ACHN (cell line): ENCODE measurements at regions not wholly inside any gene's neighbourhood (a gene's known extent, or its start where the extent isn't known, plus 50 kb on each side); places are given as distances from the start of the nearest gene placed in this dataset.

Experiments used
- DNase-seq: peaks from one replicate; pipeline ENCODE4 v3.0.0-alpha.2; 2015
- in situ Hi-C: cut with HindIII; loops from 2 replicates; pipeline ENCODE4 v1.10.0; 2017; ENCODE audit warnings: low sequenced_read_pairs, low pct_ligation_motif_present, low pct_unique_long_range_greater_than_20kb

DNA sequence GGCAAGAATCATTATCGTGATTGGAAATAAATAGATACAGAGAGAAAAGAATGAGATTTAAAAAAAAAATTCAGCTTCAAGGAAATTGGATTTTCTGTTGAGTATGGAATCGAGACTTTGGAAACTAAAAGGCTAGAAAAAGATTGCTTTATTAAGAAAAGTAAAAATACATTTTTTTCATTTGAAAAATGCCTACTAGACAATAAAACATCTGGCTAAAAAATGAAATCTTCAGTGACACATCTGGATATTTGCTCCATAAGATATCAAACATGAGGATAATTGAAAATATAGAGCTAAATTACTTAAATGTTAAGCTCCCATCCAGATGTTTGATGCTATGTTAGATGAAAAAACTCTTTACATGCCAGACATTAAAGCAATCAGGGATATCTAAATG is 879.5 kb downstream of the TSN start:
- no peak for DNase-seq
- in situ Hi-C loops, result no loop called here

DNA sequence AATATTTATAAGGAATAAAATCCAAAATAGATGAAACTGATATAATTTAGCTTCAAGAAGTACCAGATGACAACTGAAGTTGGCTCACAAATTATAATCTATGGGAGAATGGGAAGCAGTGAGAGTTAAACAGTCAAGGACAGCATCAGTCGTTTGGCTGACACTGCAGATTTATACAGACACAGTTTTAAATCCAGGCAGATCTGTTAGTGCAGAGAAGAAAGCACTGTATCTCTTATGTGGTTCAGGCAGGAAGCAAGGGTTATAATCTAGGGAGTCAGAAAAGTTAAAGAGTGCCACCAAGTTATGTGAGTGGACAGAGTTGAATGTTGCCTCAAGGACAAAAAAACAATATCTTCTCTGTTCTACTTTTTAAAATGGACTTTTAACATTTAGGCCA is 880.2 kb downstream of the TSN start:
- in situ Hi-C loops, result no loop called here

DNA sequence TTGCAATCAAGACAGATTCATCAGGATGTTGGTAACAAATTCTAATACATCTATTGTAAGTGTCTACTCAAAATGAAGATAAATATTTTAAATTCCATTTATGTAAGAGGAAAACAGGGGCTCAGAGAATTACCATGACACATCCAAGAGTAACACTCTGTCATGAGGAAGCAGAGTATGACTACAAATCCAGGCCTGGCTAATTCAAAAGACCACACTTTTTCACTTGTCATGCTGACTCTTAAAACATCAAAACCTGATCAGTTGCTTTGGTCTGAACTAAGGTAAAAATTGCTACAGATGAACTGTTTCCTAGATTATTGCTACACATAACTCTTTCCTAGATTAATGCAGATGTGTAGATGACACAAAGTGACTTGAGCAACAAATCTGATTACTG is 880.6 kb downstream of the TSN start:
- no peak for DNase-seq
- in situ Hi-C loops, result no loop called here

More for the DNA sequence above, 880.2 kb downstream of the TSN start:
- DNase-seq, result no peak

DNA sequence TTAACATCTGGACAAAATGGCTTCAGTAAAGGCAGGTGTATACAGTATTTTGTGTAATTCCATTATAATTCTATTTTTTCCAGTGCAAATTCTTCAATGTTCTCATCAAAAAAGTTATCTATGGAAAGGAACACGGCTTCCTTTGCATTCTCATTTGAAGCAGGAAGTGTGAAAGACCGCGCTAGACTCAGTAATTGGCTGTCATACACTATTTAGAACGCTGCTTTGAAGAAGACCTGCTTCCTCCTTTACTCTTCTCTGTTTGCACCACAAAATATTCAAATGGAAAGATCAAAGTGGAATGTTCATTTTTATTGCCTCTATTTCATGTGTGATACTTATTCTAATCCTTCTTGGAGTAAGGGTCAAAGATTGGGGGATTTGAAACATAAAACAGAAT is 883.7 kb downstream of the TSN start:
- DNase-seq, result no peak
- in situ Hi-C loops, result no loop called here

DNA sequence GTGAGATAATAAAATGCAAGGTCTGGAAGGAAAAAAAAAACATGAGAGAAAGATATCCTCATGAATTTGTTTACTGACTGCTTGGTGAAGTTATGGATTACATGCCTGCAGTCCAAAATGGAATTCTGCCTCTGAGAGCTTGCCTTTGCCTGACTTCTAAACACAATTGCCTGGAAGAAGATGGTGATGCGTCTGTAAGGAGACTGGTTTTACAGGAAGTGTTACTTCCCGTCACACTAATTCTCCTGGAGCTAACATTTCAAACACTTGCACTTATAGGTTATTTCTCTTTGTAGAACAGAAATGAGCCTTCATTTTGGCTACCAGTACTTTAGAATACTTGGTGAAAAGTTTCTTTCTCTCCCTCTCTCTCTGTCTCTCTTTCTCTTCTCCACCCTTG is 884.3 kb downstream of the TSN start:
- DNase-seq, result no peak
- in situ Hi-C loops, result no loop called here

DNA sequence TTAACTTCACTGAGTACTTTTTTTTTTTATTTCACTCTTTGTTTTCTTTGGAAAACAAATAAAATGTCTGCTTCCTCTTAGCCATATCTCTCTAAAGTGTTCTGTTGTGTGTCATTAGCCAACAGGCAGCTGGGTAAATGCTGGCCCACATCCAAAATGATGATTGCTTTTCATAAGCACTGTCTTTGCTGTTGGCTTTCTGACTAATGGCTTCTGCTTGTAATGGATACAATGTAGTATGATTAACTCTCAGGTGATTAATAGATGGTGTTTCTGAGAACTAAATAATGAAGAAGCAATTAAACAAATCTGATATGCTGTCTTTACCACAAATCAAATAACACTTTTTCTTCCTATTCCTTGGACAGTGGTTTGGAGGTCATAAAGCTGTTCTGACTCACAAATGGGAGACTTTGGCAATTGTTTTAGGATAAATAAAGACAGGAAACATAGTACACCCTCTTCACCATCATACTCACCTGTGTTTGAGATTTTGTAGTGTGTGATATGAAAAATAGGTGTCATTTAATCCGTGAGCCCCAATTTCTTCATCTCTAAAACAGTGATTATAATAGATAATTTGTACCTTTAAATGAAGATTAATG is 888.4 kb downstream of the TSN start:
- in situ Hi-C loops, result no loop called here
- DNase-seq, result no peak

DNA sequence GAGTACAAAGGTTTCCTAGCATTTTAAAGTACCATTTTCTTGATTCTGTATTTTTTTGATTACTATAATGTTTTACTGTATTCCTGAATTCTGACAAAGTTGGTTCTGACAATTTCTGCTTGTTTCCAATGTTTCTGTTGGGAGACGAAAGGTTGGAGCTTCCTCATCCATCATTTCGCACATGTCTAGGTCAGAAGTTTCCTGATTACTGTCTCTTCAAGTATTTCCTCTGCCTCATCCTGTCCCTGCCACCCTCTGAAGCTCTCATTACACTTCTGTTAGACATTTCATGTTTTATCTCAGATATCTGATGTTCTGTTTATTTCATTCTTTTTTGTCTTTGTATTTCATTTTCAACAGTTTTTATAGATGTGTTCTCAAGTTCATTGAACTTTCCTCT is 895.8 kb downstream of the TSN start:
- DNase-seq, result no peak
- in situ Hi-C loops, result no loop called here

DNA sequence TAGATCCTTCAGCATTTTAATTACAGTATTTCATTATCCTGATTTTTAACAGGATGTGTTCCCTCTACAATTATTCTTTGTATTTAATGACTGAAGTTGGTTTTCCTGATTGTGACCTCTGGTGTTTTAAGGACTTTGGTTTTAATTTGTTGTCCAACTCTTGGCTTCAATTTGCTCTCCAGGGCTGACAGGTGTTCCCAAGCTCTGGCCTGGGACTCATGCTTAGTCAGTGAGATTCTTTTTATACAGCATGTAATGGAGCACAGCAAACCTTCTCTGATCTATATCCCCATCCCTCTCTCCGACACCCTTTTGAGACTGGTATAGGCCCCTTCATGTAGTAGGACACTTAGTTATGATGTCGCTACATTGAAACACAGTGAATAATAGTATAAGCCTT is 896.3 kb downstream of the TSN start:
- no peak for DNase-seq
- in situ Hi-C loops, result no loop called here

DNA sequence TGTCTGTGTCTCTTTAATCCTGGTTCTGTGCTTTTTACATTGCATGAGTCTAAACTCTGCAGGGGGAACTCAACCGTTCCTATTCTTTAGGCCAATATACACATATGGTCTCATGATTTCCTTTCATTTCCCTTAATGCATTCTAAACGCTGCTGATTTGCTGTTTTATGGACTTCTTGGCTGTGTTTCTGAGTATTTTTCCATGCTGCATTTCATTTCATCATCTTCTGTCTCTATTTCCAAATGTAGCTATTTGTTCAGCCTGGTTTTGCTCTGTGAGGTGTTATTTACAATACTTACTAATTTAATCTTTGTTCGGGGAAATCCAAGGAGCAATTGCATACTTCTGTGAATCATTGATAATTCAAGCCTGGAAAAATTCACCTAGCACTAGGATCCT is 897.2 kb downstream of the TSN start:
- DNase-seq, result no peak
- in situ Hi-C loops, result no loop called here

DNA sequence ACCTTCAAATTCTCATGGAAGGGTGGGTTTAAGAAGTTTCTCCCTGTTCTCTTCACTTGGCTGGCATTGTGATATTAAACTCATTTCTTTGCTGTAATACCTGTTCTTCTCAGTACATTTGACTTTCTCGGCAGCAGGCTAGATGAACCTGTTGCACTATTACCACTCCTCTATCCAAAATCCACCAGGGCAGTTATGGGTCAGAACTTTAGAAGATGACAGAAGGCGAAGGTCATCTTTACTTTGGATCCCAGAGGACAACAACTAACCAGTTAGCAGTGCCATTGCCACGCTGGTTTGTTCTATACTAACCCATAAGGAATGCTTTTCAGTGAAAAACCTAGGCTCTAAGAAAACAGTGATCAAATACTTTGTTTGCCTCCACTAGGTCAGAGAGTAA is 901.0 kb downstream of the TSN start:
- DNase-seq, result no peak
- in situ Hi-C loops, result no loop called here

DNA sequence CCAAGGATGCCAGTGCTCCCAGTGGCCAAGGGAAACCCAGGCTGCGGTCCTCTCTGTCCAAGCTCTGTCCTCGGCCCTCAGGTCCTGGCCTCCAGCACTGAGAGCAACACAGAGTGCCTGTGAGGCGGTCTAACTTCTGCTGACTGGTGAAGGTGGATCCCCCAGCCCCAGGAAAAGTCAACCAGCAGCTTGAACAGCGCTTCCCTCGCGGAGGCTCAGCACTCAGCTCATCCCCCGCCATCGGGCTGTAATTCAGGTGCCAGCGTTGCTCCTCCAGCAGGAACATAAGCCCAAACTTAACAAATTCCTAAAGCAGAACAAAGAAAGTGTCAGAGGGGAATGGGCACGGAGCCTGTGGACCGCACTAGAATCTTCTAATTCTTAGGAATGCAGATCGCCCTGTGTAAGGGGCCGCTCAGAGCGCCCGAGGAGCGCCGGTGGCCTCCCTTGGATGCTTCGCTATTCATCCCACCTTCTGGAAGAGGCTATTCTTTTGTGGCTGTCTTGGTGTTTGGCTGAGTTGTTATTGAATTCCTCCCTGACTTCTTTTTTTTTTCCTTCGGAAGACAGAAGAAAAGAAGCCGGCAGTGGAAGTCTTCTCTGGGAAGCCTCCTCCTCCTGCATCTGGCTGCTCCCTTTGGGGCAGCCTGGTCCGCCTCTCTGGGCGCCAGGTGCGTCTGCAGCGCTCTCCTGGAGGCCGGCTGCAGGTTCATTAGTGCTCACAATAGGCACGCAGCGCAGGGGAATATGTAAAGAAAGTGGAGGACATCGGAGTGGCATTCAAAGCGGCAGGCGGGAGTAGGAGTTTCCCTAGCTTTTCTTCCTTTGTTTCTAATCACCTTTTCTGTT is 905.6 kb downstream of the TSN start:
- in situ Hi-C loops, result no loop called here
- DNase-seq, result no peak

DNA sequence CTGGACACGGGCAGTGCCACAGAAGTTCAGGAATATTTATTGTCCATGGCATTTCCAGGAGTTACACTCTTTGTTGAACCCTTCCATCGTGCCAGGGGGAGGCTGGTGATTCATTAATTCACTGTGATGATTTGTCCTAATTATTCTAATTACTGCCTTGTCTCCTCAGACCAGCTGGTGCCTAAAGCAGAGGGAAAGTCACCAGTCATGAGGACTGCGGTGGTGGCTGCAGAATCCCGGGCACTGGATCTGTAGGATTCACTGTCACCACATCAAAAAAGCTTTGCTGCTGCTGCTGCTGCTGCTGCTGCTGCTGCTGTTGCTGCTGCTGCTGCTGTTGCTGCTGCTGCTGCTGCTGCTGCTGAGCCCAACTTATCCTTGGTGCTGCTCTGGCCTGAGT is 908.2 kb downstream of the TSN start:
- in situ Hi-C loops, result no loop called here
- DNase-seq, result no peak

DNA sequence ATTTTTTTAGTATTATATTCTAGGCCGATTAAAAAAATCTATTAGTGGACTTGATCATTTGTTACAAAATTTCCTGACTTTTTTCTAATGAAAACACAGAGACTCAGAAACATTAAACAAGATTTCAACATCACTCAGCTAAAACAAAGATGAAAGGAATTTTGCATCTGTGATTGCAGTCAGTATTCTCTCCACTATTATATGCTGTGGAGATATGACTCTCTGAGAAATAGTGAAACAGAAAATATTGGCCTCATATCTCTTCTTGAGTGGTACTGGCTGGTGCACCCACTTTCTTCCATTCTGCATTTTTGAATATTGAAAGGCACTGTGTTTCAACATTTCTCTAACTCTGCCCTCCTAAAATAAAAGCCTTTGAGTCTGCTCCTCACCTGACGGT is 914.2 kb downstream of the TSN start:
- in situ Hi-C loops, result no loop called here
- no peak for DNase-seq

DNA sequence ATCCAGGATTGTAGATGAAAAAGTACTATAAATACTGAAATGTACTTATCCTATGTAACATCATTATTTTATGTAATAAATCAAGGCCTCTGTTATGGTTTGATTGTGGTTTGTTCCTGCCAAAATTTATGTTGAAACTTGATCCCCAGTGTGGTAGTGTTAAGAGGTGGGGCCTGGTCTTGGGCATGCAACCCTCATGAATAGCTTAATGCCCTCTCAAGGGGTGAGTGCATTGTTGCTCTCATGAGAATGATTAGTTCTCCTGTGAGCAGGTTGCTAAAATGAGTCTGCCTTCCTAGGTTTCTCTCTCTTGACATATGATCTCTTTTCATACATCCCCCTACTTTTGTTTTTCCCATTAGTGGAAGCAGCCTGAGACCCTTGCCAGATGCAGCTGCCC is 915.4 kb downstream of the TSN start:
- no peak for DNase-seq
- in situ Hi-C loops, result no loop called here

DNA sequence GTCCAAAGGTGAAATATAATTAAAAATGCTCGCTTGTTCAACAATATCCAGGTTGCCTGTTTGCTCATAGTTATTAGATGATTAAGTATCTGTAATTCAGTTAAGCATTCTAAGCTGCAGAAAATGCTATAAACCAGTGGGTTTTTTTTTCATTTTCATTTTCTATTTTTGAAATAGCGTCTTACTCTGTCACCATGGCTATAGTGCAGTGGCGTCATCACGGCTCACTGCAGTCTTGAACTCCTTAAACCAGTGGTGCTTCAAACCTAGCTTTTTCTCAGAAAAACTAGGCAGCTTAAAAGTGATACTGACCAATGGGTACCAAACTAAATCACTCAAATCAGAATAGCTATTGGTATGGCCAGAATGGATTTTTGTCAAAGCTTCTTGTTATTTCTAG is 925.2 kb downstream of the TSN start:
- no peak for DNase-seq
- in situ Hi-C loops, result no loop called here

DNA sequence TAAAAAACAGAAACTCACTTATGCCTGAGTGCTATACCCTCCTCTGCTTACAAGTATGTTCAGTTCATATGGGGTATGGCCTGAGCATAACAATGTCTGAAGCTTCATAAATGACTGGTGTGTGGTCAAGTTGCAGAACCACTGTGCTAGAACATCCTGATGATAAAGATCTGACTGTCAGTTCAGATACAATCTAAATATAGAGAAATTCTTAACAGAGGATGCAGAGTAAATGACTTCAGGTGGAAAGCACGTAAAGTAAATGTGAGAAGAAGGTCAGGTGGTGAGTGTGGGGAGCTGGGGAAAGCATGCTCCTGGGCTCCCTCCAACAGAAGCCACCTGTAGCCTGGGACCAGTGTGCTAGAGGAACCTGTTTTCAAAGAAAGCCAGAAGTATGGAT is 926.2 kb downstream of the TSN start:
- in situ Hi-C loops, result no loop called here
- no peak for DNase-seq

DNA sequence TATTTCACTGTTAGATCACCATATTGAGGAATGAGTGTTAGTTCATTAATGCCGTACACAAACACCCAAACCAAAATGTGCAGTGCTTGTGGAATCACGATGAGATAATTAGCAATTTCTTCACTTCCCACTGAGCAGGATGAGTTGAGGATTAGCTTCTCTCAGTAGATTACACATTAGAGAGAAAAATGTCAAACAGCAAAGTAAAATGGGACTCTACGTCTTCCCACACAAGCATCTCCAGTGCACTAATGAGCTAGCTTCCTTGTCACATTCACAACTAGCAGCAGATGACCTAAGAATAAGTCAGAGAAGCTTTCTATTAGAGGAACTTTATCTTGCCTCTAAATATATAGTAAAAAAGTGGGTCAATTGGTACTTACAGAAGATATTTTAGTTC is 926.9 kb downstream of the TSN start:
- no peak for DNase-seq
- in situ Hi-C loops, result no loop called here

DNA sequence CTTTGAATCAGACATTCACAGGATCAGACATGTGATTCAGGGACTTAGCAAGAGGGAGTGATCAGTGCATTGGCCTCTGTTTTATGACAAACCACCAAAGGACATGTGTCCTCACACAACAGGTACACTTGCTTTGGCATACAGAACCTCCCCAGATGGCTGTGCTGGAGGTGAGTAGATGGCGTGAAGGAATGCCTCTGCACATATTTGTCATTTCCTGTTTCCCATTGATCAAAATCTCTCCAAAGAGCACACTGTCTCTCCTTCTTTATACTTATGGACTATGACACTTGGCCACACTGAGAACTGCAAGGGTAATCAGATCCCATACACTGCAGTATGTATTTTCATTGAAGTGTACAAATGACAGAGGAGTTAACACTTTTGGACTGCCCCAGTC is 927.6 kb downstream of the TSN start:
- in situ Hi-C loops, result no loop called here
- no peak for DNase-seq

DNA sequence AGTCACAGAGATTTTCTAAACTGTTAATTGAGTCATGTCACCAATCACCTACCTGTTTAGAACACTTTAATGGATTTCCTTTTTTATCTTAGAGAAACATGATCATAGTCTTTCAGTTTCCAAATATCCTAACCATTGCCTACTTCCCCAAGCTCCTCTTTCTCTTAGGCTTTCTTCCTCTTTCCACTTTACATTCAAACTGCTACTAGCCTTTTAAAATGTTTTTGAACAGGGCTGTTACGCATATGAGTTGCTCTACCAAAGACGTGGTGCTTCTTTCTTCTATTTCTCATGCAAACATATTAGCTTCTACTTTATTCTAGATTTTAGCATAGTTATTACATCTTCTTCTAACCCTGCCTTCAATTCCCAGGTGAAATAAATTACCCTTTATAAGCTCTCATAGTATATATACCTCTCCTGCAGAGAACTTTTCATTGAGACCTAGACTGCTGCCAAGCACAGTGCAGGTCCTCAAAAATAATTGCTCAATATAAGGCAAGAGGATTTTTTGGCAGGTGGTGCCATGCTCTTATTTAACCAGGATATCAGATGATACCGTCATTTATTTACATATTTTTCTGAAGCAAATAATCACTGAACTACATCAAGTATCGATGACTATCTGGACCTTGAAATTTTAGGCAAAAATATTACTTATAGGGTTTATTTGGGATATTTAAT is 937.1 kb downstream of the TSN start:
- no peak for DNase-seq
- in situ Hi-C loops, result no loop called here

DNA sequence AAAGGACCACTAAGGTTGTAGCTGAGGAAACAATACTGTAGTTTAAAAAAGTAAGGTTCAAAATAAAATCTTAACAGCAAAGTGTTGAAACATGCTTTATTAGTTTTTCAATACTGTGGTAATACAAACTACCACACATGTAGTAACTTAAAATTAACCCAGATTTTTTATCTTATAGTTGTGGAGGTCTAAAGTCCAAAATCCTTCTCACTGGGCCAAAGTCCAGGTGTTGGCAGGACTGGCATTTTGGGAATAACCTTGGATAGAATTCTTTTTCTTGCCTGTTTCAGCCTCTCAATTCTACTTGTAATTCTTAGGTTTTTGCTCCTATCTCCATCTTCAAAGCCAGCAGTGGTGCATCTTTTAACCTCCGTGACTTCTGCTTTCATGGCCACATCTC is 942.0 kb downstream of the TSN start:
- in situ Hi-C loops, result no loop called here
- DNase-seq, result no peak
